GM21367 (cell line): ENCODE measurements at regions not wholly inside any gene's neighbourhood (a gene's known extent, or its start where the extent isn't known, plus 50 kb on each side); places are given as distances from the start of the nearest gene placed in this dataset.

Source experiments
- ATAC-seq: cut with Tn5 transposase; IDR thresholded peaks from one replicate; pipeline ENCODE4 v1.9.1; 2021; ENCODE audit not compliant: unreplicated experiment

DNA sequence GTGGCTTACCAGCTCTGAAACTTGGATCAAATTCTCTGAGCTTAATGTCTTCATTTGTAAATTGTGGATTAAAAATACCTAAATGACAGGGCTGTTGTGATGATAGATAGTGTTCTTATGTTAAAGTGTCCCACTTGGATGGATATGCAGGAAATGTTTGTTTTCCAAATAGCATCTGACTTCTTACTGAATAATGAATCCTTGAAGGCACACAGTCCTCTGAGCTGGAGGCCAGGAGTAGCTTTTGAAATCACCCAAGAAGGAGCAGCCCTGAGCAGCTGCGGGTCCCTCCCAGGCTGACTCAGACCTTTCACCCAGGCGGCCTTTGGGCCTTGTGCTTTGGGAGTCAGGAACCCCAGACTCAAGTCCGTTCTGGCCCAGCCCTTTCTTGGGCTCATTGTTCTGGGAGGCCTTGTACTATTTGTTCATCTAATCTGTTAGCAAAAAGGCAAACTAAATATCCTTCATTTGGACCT, 173.0 kb upstream of the GATA6 start:
- ATAC-seq = no peak

GRCh38 chr18:21997207-21998143, 171.9 kb upstream of the GATA6 start:
- no peak for ATAC-seq

DNA sequence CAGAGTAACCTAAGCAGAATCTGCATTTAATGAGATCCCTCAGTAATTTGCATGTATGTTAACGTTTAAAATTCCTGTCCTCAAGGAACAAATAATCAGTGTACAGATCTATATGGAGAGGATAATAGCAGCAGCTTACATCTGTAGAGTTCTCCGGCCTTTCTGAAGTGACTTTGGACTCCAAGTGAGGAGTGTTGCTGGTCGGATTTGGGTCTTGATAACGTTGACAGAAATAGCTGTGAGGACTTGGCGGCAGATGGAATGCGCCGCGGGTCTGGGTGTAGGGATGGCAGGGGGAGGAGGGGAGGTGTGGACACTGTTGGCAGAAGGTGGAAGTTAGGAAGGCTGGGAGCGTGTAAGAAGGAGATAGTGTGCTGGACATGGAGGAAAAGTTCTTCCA, 170.9 kb upstream of the GATA6 start:
- ATAC-seq = no peak

GRCh38 chr18:22001912-22002487, 167.4 kb upstream of the GATA6 start:
- ATAC-seq = no peak

DNA sequence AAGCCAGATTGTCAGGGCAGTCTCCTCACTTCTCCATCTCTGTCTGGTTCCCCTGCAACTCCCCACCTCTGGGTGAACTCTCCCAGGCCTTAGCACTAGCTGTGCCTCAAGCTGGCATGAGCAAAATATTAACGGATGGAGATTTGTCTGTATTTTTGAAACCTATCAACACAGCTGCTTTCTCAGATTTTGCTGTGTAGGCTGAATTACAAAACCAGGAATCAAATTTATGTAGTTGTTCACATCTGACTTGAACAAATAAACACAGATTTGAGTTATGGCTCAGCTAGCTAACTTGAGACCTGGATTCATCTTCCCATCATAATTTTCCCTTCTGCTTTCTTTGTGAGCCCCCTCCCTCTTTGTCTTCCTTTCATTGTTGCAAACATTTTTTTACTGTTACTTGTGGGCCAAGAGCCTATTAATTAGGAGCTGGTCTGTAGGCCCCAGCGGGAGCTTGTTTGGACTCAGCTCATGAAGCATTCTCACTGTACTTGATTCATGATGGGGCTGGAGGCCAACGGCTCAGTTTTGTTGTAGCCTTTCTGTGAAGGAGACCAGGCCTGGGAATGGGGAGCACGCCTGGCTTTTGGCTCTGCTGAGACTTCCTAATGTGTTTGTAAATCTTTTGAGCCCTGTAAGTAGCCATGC, 164.1 kb upstream of the GATA6 start:
- ATAC-seq = no peak

DNA sequence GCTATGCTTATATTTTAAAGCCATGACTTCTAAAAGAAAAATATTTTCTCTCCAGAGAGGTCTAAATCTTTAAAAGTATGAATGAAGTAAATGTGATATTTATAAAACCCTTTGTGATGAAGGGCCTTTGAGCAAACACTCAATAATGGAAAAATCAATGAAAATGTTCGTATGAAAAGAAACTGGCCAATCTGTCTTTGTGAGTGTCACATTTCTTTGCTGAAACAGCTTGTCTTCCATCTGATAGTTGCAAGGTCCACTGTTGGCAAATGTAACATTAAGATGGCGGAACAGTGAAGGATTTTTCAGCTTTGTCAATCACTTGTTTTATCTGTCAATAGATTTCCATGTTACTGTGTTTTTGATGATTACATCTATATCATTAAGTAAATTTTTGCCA, 162.9 kb upstream of the GATA6 start:
- ATAC-seq = no peak

- ATAC-seq = no peak
These were observed 160.1 kb upstream of the GATA6 start for GRCh38 chr18:22009242-22009641.

- no peak for ATAC-seq
These were observed 155.4 kb upstream of the GATA6 start for GRCh38 chr18:22013993-22014392.

GRCh38 chr18:22015156-22015555, 154.2 kb upstream of the GATA6 start:
- no peak for ATAC-seq

DNA sequence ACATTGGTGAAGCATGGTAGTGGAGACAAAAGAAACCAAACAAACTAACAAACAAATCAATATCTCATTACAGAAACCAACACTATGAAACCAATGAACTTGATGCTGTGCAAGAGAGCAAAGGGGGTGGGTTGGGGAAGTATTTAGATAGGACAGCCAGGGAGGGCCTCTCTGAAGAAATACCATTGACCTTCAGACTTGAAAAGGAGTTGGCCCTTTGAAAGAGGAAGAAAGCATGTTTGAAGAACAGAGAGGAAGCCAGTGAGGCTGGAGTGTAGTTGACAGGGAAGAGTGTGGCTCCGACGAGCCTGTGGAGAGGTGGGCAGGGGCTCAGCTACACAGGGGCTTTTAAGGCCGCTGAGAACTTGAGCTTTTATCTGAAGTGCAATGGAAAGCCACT, 151.0 kb upstream of the GATA6 start:
- ATAC-seq = no peak

- ATAC-seq = no peak
These were observed 150.2 kb upstream of the GATA6 start for GRCh38 chr18:22019193-22019592.

GRCh38 chr18:22020127-22020866, 149.1 kb upstream of the GATA6 start:
- no peak for ATAC-seq

DNA sequence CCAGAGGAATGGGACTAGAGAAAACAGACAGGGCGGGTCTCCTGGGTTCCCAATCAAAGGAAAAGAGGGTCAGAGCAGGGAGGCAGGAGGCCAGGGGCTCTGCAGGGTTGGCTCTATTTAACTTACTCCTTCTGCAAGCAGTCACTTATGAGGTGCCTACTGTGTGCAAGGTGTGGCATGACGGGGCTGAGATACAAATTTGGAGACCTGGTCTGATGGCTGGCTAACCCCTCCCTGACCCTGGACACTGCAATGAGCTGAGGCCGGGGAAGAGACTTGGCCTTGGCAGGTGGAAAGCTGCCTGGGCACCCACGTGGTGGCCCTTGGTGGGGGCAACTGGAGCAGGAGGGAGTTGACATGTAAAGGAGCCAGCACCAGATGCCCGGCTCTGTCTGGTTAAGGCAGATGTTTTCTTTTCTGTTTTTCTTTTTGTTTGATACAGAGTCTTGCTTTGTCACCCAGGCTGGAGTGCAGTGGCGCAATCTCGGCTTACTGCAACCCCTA, 148.5 kb upstream of the GATA6 start:
- ATAC-seq = no peak

- no peak for ATAC-seq
These were observed 147.7 kb upstream of the GATA6 start for GRCh38 chr18:22021701-22022100.

- no peak for ATAC-seq
These were observed 144.5 kb upstream of the GATA6 start for GRCh38 chr18:22024924-22025323.

DNA sequence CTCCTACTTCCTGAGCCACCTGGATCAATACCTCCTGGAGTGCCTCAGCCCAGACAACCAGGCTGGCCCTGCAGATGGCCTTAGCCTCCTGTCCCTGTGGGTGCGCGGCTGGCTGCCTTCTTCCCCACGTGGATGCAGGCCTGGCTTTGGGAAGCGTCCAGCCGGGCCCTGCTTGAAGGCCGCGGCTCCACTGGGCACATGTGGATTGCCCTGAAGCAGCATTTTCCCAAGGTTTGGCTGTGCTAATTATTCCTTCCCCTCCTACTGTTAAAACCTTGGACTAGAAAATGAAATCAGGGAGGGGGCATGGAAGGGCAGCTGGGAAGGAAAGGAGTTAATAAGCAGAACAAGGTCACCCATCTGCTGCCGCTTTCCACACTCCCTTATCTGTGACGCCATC, 143.0 kb upstream of the GATA6 start:
- no peak for ATAC-seq

- ATAC-seq = no peak
These were observed 142.5 kb upstream of the GATA6 start for GRCh38 chr18:22026889-22027288.

GRCh38 chr18:22031611-22032010, 137.8 kb upstream of the GATA6 start:
- no peak for ATAC-seq

DNA sequence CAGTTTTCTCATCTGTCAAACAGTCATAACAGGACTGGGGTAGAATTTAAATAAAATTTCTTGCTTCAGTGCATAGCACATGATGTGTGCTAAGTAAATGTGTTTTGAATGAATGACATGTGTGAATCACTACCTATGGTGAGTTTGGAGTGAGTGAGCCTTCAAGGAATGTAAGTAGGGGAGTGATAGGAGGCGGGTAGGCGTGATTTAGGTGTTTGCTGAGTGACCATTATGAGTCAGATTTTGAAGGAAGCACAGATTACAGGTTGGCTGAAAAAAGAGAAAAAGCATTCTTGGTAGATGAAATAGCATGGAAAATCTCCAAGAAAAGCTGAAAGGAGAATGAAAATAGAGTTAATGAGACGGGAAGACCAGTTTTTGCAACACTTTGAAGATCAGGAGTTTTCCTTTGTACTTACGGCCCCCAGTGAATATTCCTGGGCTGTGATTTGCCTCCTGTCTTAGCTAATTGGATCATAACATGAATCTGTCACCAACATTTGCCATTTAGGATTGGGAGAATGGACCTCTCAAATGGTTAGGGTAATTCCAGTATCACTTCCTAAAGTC, 136.9 kb upstream of the GATA6 start:
- no peak for ATAC-seq

GRCh38 chr18:22033085-22033484, 136.3 kb upstream of the GATA6 start:
- ATAC-seq = no peak

DNA sequence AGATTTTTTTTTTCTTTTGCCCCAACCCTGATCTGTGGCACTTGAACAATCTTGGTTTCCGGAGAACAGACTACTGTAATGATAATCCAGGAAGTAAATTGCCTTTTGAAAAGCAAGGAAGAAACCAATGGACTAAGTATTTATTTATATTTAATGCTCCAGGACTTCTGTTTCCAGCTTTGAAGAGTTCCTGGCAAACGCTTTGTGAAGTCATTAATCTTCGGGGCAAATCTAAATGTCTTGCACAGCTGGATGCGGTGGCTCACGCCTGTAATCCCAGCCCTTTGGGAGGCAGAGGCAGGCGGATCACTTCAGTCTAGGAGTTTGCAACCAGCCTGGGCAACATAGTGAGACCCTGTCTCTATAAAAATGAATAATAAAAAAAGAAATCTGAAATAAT, 135.1 kb upstream of the GATA6 start:
- no peak for ATAC-seq
